ENCODE measurements at regions not wholly inside any gene's neighbourhood (a gene's known extent, or its start where the extent isn't known, plus 50 kb on each side); places are given as distances from the start of the nearest gene placed in this dataset.

DNA sequence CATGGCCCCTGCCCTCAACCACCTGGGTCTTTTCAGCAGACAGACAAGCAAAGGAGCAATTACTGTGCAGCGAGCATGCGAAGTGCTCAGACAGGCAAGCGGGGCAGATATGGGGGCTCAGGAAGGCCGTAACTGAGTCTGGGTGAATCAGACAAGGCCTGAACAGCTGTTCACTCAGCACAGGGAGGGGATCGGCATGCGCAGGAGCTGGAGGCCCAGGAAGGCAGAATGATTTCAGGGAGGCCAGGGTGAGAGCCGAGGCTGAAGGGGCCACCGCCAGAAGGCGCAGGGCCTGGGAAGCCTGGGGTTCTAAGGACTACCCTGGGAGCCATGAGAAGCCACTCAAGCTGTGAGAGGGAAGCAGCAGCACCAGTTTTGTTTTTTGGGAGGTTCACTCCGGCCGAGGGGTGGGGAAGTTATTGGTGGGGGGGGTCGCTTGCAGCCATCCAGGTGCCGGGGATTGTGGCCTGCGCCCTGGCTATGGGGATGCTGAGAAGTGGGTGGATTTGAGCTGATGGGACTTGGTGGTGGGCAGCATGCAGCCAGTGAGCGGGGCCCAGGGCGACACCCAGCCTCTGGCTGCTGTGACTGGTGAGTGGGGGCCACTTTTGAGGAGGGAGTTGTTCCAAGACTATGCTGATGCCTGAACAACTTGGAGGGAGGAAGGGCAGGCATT lies 132.2 kb downstream of the TSN start:
- ChIA-PET POLR2A (no interaction called here), CTCF (no interaction called here)
- Histone ChIP-seq H3K4me1 (ENCODE audit: control insufficient read depth in 2 of 2, insufficient read depth in 2 of 2, low read length in 2 of 2) (no peaks in the 10 kb centered on the region), H3K27ac (ENCODE audit: low read length in 2 of 2) (no peak overlapping the region), H3K79me2 (ENCODE audit: control insufficient read depth, insufficient read depth, low read length) (no peaks in the 10 kb centered on the region), H3K9ac (ENCODE audit: low read length) (no peak overlapping the region), H3K4me3 (ENCODE audit: control extremely low read depth in 1 of 5, extremely low read depth in 1 of 5, insufficient read depth in 1 of 5, low read depth in 2 of 5, low read length in 4 of 5) (no peak overlapping the region), H3K9me3 (ENCODE audit: control extremely low read depth in 1 of 3, control insufficient read depth in 2 of 3, insufficient read depth in 1 of 3, low read length in 2 of 3) (peaks cover 0 to 6% (median 0%) of the 10 kb centered on the region in 3 donors), H3K27me3 (replicated peaks in 1 of 4; ENCODE audit: control extremely low read depth in 1 of 4, control insufficient read depth in 3 of 4, insufficient read depth in 4 of 4, low read length in 3 of 4) (no peaks in the 10 kb centered on the region), H3K4me2 (replicated peaks; ENCODE audit: low read depth, low read length, poor library complexity, severe bottlenecking) (no peak overlapping the region), H2AFZ (ENCODE audit: insufficient read depth, low read depth, low read length, poor library complexity, severe bottlenecking) (no peak overlapping the region), H4K20me1 (ENCODE audit: control insufficient read depth, insufficient read depth, low read length, poor library complexity, severe bottlenecking) (no peaks in the 10 kb centered on the region), H3K36me3 (replicated peaks in 1 of 2; ENCODE audit: control extremely low read depth in 1 of 2, control insufficient read depth in 1 of 2, extremely low read depth in 1 of 2, insufficient read depth in 2 of 2, low read length in 1 of 2) (no peaks in the 10 kb centered on the region)
- H3K4me3 Mint-ChIP-seq = no peak overlapping the region
- ATAC-seq (ENCODE audit: low read depth) (no peak), DNase-seq (no peak)
- no peaks in the 10 kb centered on the region for H3K9me3 Mint-ChIP-seq (ENCODE audit: insufficient read depth)
- 93% methylated on average over 16 of the region's 16 CpGs for WGBS (ENCODE audit: insufficient coverage)
- no peaks in the 10 kb centered on the region for H3K4me1 Mint-ChIP-seq
- H3K27ac Mint-ChIP-seq = no peak overlapping the region
- H3K27me3 Mint-ChIP-seq = peaks cover 15% of the 10 kb centered on the region
- intact Hi-C loops (cut with micrococcal nuclease) = no loop called here
- TF ChIP-seq, protein P1, sequence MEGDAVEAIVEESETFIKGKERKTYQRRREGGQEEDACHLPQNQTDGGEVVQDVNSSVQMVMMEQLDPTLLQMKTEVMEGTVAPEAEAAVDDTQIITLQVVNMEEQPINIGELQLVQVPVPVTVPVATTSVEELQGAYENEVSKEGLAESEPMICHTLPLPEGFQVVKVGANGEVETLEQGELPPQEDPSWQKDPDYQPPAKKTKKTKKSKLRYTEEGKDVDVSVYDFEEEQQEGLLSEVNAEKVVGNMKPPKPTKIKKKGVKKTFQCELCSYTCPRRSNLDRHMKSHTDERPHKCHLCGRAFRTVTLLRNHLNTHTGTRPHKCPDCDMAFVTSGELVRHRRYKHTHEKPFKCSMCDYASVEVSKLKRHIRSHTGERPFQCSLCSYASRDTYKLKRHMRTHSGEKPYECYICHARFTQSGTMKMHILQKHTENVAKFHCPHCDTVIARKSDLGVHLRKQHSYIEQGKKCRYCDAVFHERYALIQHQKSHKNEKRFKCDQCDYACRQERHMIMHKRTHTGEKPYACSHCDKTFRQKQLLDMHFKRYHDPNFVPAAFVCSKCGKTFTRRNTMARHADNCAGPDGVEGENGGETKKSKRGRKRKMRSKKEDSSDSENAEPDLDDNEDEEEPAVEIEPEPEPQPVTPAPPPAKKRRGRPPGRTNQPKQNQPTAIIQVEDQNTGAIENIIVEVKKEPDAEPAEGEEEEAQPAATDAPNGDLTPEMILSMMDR (IDR thresholded peaks at IDR 0.05) = no peak
- no peak for TF ChIP-seq EZH2 (IDR thresholded peaks at IDR 0.05; ENCODE audit: borderline replicate concordance, insufficient read depth, low read depth, low read length, poor library complexity, severe bottlenecking)

DNA sequence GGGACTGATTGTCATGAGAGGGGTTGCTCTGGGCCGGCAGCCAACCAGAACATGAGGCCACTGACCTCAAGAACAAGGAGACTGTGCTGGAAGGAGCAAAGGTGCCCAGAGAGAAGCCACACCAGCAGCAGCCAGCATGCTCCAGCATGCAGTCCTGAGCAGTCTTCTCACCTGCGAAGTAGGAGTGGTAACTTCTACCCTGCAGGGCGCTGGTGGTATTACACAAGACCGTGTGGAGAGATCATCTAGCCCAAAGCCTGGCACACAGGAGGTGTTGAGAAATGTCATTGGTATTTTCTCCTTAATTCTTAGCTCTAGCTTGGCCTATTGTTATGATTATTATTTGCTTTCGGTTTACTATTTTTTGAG lies 132.7 kb downstream of the TSN start:
- no peak for ATAC-seq (ENCODE audit: low read depth)
- DNase-seq = no peak
- 63% methylated on average over 4 of the region's 5 CpGs for WGBS (ENCODE audit: insufficient coverage)
- H3K4me3 Mint-ChIP-seq = no peak overlapping the region
- no peak overlapping the region for H3K4me3 ChIP-seq (ENCODE audit: control extremely low read depth in 1 of 5, extremely low read depth in 1 of 5, insufficient read depth in 1 of 5, low read depth in 2 of 5, low read length in 4 of 5)
- POLR2A ChIA-PET = no interaction called here
- H3K27ac Mint-ChIP-seq = no peak overlapping the region
- no peaks in the 10 kb centered on the region for H4K20me1 ChIP-seq (ENCODE audit: control insufficient read depth, insufficient read depth, low read length, poor library complexity, severe bottlenecking)
- H3K9me3 ChIP-seq (ENCODE audit: control extremely low read depth in 1 of 3, control insufficient read depth in 2 of 3, insufficient read depth in 1 of 3, low read length in 2 of 3) = peaks cover 0 to 6% (median 0%) of the 10 kb centered on the region in 3 donors
- H3K27me3 ChIP-seq (replicated peaks in 1 of 4; ENCODE audit: control extremely low read depth in 1 of 4, control insufficient read depth in 3 of 4, insufficient read depth in 4 of 4, low read length in 3 of 4) = no peaks in the 10 kb centered on the region
- no peak overlapping the region for H3K27ac ChIP-seq (ENCODE audit: low read length in 2 of 2)
- no peak overlapping the region for H2AFZ ChIP-seq (ENCODE audit: insufficient read depth, low read depth, low read length, poor library complexity, severe bottlenecking)
- H3K27me3 Mint-ChIP-seq = peaks cover 15% of the 10 kb centered on the region
- H3K36me3 ChIP-seq (replicated peaks in 1 of 2; ENCODE audit: control extremely low read depth in 1 of 2, control insufficient read depth in 1 of 2, extremely low read depth in 1 of 2, insufficient read depth in 2 of 2, low read length in 1 of 2) = no peaks in the 10 kb centered on the region
- H3K79me2 ChIP-seq (ENCODE audit: control insufficient read depth, insufficient read depth, low read length) = no peaks in the 10 kb centered on the region
- H3K9me3 Mint-ChIP-seq (ENCODE audit: insufficient read depth) = no peaks in the 10 kb centered on the region
- TF ChIP-seq EZH2 (IDR thresholded peaks at IDR 0.05; ENCODE audit: borderline replicate concordance, insufficient read depth, low read depth, low read length, poor library complexity, severe bottlenecking) = no peak
- TF ChIP-seq, protein P1 (IDR thresholded peaks at IDR 0.05) = peak; percentile 20
- no peaks in the 10 kb centered on the region for H3K4me1 Mint-ChIP-seq
- H3K9ac ChIP-seq (ENCODE audit: low read length) = no peak overlapping the region
- CTCF ChIA-PET = no interaction called here
- no peaks in the 10 kb centered on the region for H3K4me1 ChIP-seq (ENCODE audit: control insufficient read depth in 2 of 2, insufficient read depth in 2 of 2, low read length in 2 of 2)
- H3K4me2 ChIP-seq (replicated peaks; ENCODE audit: low read depth, low read length, poor library complexity, severe bottlenecking) = no peak overlapping the region
- intact Hi-C loops (cut with micrococcal nuclease) = no loop called here
